CD4-positive, alpha-beta T cell (primary cell): ENCODE measurements at regions not wholly inside any gene's neighbourhood (a gene's known extent, or its start where the extent isn't known, plus 50 kb on each side); places are given as distances from the start of the nearest gene placed in this dataset.

Experiments used
- ATAC-seq: fragments of 200-7000 bp; cut with Tn5 transposase; one replicate; pipeline ENCODE4 v1.10.0; 2022; ENCODE audit warnings: mild to moderate bottlenecking; ENCODE audit not compliant: poor library complexity
- CTCF ChIA-PET: fragments of 350-600 bp; sonication (Branson Sonifier 250); formaldehyde crosslinking; loops from one replicate; lab custom pipeline; 2021; ENCODE audit warnings: antibody characterized with exemption, inconsistent platforms; lab: Charles Lee
- POLR2A ChIA-PET: fragments of 350-600 bp; sonication (Branson Sonifier 250); formaldehyde crosslinking; loops from one replicate; lab custom pipeline; 2021; ENCODE audit warnings: antibody characterized with exemption, inconsistent platforms; lab: Charles Lee
- DNase-seq, 14 experiments: peaks; one replicate each; pipeline ENCODE4 v3.0.0-alpha.2; 2013 to 2020; ENCODE audit warnings: mixed read lengths in 2 of 14
- H3K27ac ChIP-seq, 2 donors: one replicate each; pipeline versions ENCODE4 v1.5.1 to v1.7.0; 2013; ENCODE audit warnings: low read length in 2 of 2, low read depth in 1 of 2, mild to moderate bottlenecking in 1 of 2
- H3K27me3 ChIP-seq, 2 experiments: 1 replicate in 1 of 2; 2 replicates in 1 of 2; pipeline versions ENCODE4 v1.6.1 to v1.7.0; 2013; ENCODE audit warnings: low read length in 2 of 2, control low read depth in 1 of 2, mild to moderate bottlenecking in 1 of 2, moderate library complexity in 1 of 2; ENCODE audit not compliant: insufficient read depth in 2 of 2, control insufficient read depth in 1 of 2
- H3K36me3 ChIP-seq: one replicate; pipeline ENCODE4 v1.6.1; 2013; ENCODE audit warnings: low read length, control low read depth; ENCODE audit not compliant: insufficient read depth
- H3K4me1 ChIP-seq: one replicate; pipeline ENCODE4 v1.6.1; 2013; ENCODE audit warnings: low read length, control low read depth; ENCODE audit not compliant: insufficient read depth
- H3K4me3 ChIP-seq: one replicate; pipeline ENCODE4 v1.5.1; 2013; ENCODE audit warnings: mild to moderate bottlenecking, low read length, moderate library complexity
- H3K9me3 ChIP-seq, 2 experiments: 1 replicate in 1 of 2; 2 replicates in 1 of 2; pipeline versions ENCODE4 v1.6.1 to v1.7.0; 2013; ENCODE audit warnings: low read length in 2 of 2, mild to moderate bottlenecking in 2 of 2, control low read depth in 1 of 2, moderate library complexity in 1 of 2; ENCODE audit not compliant: control insufficient read depth in 1 of 2, insufficient read depth in 1 of 2
- H3K27ac Mint-ChIP-seq: one replicate; pipeline ENCODE4 v1.8.0; 2020; ENCODE audit warnings: mixed read lengths
- H3K27me3 Mint-ChIP-seq: one replicate; pipeline ENCODE4 v1.8.0; 2021; ENCODE audit warnings: mixed read lengths
- H3K36me3 Mint-ChIP-seq: one replicate; pipeline ENCODE4 v1.8.0; 2021; ENCODE audit warnings: low read depth, mixed read lengths
- H3K4me1 Mint-ChIP-seq: one replicate; pipeline ENCODE4 v1.8.0; 2021; ENCODE audit warnings: low read depth, mixed read lengths
- H3K4me3 Mint-ChIP-seq: one replicate; pipeline ENCODE4 v1.8.0; 2020; ENCODE audit warnings: mild to moderate bottlenecking, mixed read lengths
- H3K9me3 Mint-ChIP-seq: one replicate; pipeline ENCODE4 v1.8.0; 2020; ENCODE audit warnings: mixed read lengths
- intact Hi-C, 2 experiments: fragments of 100-400 bp; cut with DNase I in 1 of 2; cut with micrococcal nuclease in 1 of 2; formaldehyde crosslinking; loops; one replicate each; pipeline versions ENCODE4 v1.15.1 to v1.9.0; 2023 to 2025; cut with DNase I, micrococcal nuclease
- TF ChIP-seq, protein P1 (sequence below): fragments of 200-600 bp; IDR thresholded peaks from one replicate; pipeline ENCODE4 v1.8.0; 2022; ENCODE audit warnings: antibody characterized with exemption, mild to moderate bottlenecking

GRCh38 chr17:71667661-71668060 is 453.2 kb upstream of the SOX9 start:
- H3K4me3 Mint-ChIP-seq, result no peak overlapping the region
- ChIA-PET POLR2A (no interaction called here), CTCF (no interaction called here)
- DNase-seq, result no peak
- H3K27me3 Mint-ChIP-seq, result no peaks in the 10 kb centered on the region
- H3K36me3 ChIP-seq, result no peaks in the 10 kb centered on the region
- H3K4me1 ChIP-seq, result no peaks in the 10 kb centered on the region
- no peaks in the 10 kb centered on the region for H3K4me1 Mint-ChIP-seq
- H3K27ac ChIP-seq, result no peak overlapping the region
- H3K36me3 Mint-ChIP-seq, result no peaks in the 10 kb centered on the region
- no peaks in the 10 kb centered on the region for H3K27me3 ChIP-seq
- H3K4me3 ChIP-seq, result no peak overlapping the region
- no peak overlapping the region for H3K27ac Mint-ChIP-seq
- no peak for ATAC-seq
- peaks cover 6% of the 10 kb centered on the region for H3K9me3 Mint-ChIP-seq
- TF ChIP-seq, protein P1, sequence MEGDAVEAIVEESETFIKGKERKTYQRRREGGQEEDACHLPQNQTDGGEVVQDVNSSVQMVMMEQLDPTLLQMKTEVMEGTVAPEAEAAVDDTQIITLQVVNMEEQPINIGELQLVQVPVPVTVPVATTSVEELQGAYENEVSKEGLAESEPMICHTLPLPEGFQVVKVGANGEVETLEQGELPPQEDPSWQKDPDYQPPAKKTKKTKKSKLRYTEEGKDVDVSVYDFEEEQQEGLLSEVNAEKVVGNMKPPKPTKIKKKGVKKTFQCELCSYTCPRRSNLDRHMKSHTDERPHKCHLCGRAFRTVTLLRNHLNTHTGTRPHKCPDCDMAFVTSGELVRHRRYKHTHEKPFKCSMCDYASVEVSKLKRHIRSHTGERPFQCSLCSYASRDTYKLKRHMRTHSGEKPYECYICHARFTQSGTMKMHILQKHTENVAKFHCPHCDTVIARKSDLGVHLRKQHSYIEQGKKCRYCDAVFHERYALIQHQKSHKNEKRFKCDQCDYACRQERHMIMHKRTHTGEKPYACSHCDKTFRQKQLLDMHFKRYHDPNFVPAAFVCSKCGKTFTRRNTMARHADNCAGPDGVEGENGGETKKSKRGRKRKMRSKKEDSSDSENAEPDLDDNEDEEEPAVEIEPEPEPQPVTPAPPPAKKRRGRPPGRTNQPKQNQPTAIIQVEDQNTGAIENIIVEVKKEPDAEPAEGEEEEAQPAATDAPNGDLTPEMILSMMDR, result no peak
- peaks cover 0 to 4% of the 10 kb centered on the region in 2 experiments for H3K9me3 ChIP-seq
- intact Hi-C loops, result no loop called here

- Mint-ChIP-seq H3K4me3 (no peak overlapping the region), H3K4me1 (no peaks in the 10 kb centered on the region), H3K9me3 (peaks cover 6% of the 10 kb centered on the region), H3K27me3 (no peaks in the 10 kb centered on the region), H3K36me3 (no peaks in the 10 kb centered on the region), H3K27ac (no peak overlapping the region)
- ChIA-PET CTCF (no interaction called here), POLR2A (no interaction called here)
- TF ChIP-seq, protein P1, result no peak
- DNase-seq (no peak), ATAC-seq (no peak)
- Histone ChIP-seq H3K36me3 (no peaks in the 10 kb centered on the region), H3K9me3 (peaks cover 0 to 4% of the 10 kb centered on the region in 2 experiments), H3K27me3 (no peaks in the 10 kb centered on the region), H3K4me3 (no peak overlapping the region), H3K4me1 (no peaks in the 10 kb centered on the region), H3K27ac (no peak overlapping the region)
- intact Hi-C loops, result no loop called here
These were observed 452.0 kb upstream of the SOX9 start for GRCh38 chr17:71668807-71669206.

DNA sequence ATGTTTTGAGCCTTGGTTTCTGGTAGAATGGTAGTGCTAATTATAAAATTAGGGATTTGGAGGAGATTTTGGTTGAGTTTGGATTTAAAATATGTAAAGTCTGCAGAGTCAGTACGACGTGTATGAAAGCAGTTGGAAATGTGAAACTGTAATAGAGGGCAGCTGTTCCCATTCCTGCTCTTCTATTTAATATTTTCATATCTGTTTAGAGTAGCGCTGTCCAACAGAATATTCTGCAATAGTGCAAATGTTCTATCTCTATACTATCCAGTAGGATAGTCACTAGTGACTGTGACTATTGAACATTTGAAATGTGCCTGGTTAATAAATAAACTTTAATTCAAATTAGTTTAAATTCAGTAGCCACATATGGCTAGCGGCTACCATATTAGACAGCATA is 443.4 kb upstream of the SOX9 start:
- H3K36me3 Mint-ChIP-seq, result no peaks in the 10 kb centered on the region
- no peaks in the 10 kb centered on the region for H3K9me3 ChIP-seq
- ChIA-PET CTCF (no interaction called here), POLR2A (no interaction called here)
- no peaks in the 10 kb centered on the region for H3K27me3 Mint-ChIP-seq
- TF ChIP-seq, protein P1, result no peak
- H3K36me3 ChIP-seq, result no peaks in the 10 kb centered on the region
- H3K27ac Mint-ChIP-seq, result no peak overlapping the region
- H3K4me1 Mint-ChIP-seq, result no peaks in the 10 kb centered on the region
- intact Hi-C loops, result no loop called here
- peaks cover 4% of the 10 kb centered on the region for H3K9me3 Mint-ChIP-seq
- no peaks in the 10 kb centered on the region for H3K27me3 ChIP-seq
- DNase-seq (no peak), ATAC-seq (no peak)
- no peak overlapping the region for H3K4me3 ChIP-seq
- no peak overlapping the region for H3K4me3 Mint-ChIP-seq
- H3K4me1 ChIP-seq, result no peaks in the 10 kb centered on the region
- H3K27ac ChIP-seq, result no peak overlapping the region
